Right lung (tissue), 2 donors: ENCODE measurements at regions not wholly inside any gene's neighbourhood (a gene's known extent, or its start where the extent isn't known, plus 50 kb on each side); places are given as distances from the start of the nearest gene placed in this dataset.

ENCODE experiments used
- DNase-seq, 2 donors: peaks; one replicate each; pipeline ENCODE4 v3.0.0-alpha.2; 2013

DNA sequence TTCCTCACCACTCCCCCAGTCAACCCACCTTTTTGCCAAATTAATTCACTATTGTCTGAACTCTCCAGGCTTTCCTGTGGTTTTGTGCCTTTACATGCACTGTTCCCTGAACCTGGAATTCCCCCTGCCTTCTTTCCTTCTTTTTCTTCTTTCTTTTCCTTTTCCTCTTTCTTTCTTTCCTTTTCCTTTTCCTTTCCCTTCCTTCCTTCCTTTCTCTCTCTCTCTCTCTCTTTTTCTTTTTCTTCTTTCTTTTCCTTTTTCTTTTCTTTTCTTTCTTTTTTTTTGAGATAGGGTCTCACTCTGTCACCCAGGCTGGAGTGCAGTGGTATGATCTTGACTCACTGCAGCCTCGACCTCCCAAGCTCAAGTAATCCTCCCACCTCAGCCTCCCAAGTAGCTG is 56.6 kb upstream of the CDC42BPA start:
- no peak for DNase-seq

DNA sequence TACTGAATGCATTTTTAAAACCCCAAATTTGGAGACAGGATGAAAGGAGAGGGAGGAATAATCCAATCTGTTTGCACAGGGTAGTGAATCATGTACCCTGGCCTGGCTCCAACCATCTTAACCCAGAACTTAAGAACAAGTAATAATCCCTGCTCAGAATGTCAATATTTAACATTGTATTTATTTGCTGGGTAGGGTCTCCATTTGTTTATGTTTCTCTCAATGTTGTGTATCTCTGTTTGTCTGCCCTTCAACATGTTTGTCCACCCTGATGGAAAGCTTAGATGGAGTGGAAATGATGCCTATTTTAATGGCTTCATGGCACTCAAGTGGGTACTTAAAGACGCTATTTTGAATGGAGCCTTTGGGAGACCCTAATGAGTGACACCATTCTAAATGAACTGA is 54.4 kb upstream of the CDC42BPA start:
- no peak for DNase-seq

DNA sequence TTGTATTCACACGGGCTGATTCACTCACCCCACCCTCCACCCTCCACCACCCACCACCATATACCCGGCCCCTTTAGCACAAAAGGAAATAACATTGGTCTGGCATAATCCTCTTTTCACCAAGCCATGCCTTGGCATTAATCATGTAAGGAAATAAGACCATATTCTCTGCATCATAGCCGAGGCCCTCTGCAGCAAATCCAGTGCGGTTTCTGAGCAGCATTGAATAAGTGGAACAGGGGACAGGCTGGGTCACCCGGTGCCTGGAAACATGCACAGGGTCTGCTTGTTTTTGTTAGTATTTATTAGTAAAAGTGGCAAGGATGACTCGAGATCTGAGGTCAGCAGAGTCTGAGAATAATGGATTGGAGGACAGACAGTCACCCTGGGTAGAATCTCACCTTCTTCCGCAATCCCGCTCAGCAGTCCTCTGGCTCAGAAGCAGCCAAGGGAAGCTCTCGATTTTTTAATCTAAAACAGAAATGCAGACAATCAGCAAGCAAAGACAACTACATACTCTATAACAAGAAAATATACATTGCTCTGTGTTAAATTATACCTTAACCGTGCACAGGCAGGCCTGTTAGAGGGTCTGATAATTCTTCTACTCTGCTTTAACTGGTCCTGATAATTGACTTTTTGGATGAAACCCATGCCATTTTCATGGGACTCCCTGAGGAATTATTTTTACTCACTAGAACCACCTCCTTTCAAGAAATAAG is 52.4 kb upstream of the CDC42BPA start:
- DNase-seq, result no peak

DNA sequence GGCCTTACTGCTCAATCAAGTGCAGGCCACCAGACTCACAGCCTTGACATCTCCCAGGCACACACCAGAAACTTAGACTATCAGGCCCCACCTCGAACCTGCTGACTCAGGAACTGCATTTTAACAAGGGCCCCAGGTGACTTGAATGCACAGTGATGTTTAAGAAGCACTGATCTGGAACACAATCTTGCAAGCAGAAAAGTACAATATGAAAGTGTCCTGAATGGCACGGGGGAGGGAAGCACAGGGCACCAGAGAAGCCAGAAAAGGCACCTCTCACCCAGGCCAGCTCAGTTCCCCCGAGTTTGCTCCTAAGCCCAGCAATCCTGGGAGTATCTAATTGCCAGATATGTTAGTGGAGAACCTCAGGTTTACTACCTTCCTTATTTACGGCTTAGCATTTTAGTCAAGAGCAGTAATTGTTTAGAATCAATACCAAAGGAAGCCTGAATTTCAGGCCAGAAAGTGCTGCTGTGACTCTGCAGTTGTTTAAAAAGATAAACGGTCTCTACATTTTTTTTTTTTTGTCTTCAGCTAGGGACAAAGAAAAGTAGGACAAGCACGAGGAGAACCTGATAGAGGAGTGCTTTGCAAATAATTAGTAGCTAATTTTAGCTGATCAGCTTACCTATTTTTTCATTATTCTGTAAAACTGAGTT is 50.9 kb upstream of the CDC42BPA start:
- no peak for DNase-seq
